NT2/D1 (cell line): ENCODE measurements at regions not wholly inside any gene's neighbourhood (a gene's known extent, or its start where the extent isn't known, plus 50 kb on each side); places are given as distances from the start of the nearest gene placed in this dataset.

Experiments used
- YY1 ChIP-seq: IDR thresholded peaks from 2 replicates; pipeline ENCODE4 v1.6.1; 2011; ENCODE audit not compliant: insufficient read length, insufficient read depth
- ZNF274 ChIP-seq: IDR thresholded peaks from 2 replicates; pipeline ENCODE4 v1.6.1; 2011; ENCODE audit warnings: mild to moderate bottlenecking, low read depth, low read length

GRCh38 chr16:72302332-72302731, 130.4 kb upstream of the PMFBP1 start:
- TF ChIP-seq YY1, result no peak
- no peak for TF ChIP-seq ZNF274
